H1 (cell line): ENCODE measurements at regions not wholly inside any gene's neighbourhood (a gene's known extent, or its start where the extent isn't known, plus 50 kb on each side); places are given as distances from the start of the nearest gene placed in this dataset.

ENCODE experiments used
- CTCF ChIA-PET: fragments of 300-600 bp; sonication (Branson Sonifier 250); formaldehyde crosslinking; loops from one replicate; lab custom pipeline; 2021; ENCODE audit not compliant: partially characterized antibody; lab: Charles Lee
- POLR2A ChIA-PET: fragments of 300-600 bp; sonication (Branson Sonifier 250); formaldehyde crosslinking; loops from one replicate; lab custom pipeline; 2021; ENCODE audit warnings: inconsistent platforms; ENCODE audit not compliant: partially characterized antibody; lab: Charles Lee
- DNase-seq, 2 experiments: peaks; one replicate each; pipeline versions ENCODE4 v3.0.0 to v3.0.0-alpha.2; 2010 to 2022; ENCODE audit warnings: low spot score in 2 of 2, low read depth in 1 of 2, mixed read lengths in 1 of 2
- FAIRE-seq: peaks from 2 replicates; lab custom pipeline; 2011; peaks lifted over from hg19 to GRCh38; lab: Jason Lieb, UNC
- H2AFZ ChIP-seq: 2 replicates; pipeline ENCODE4 v1.8.1; 2012; ENCODE audit warnings: low read length, inconsistent platforms
- H2AK5ac ChIP-seq: 2 replicates; pipeline ENCODE4 v1.6.1; 2013; ENCODE audit warnings: low read depth, low read length
- H2BK120ac ChIP-seq: replicated peaks from 2 replicates; pipeline ENCODE3; 2013; ENCODE audit warnings: low read depth, low read length, inconsistent platforms
- H2BK12ac ChIP-seq: 2 replicates; pipeline ENCODE4 v1.6.1; 2013; ENCODE audit warnings: low read depth, low read length
- H2BK15ac ChIP-seq: 2 replicates; pipeline ENCODE4 v1.6.1; 2013; ENCODE audit warnings: low read length
- H2BK20ac ChIP-seq: 2 replicates; pipeline ENCODE4 v1.6.1; 2013; ENCODE audit warnings: low read length
- H2BK5ac ChIP-seq: 2 replicates; pipeline ENCODE4 v1.6.1; 2013; ENCODE audit warnings: low read depth, low read length
- H3K14ac ChIP-seq: 2 replicates; pipeline ENCODE4 v1.6.1; 2013; ENCODE audit warnings: inconsistent platforms; ENCODE audit not compliant: insufficient read length
- H3K18ac ChIP-seq: 2 replicates; pipeline ENCODE4 v1.6.1; 2013; ENCODE audit warnings: low read length; ENCODE audit errors: extremely low read depth
- H3K23ac ChIP-seq: 2 replicates; pipeline ENCODE4 v1.6.1; 2013; ENCODE audit warnings: inconsistent platforms; ENCODE audit not compliant: insufficient read length
- H3K23me2 ChIP-seq: 2 replicates; pipeline ENCODE4 v1.6.1; 2013; ENCODE audit warnings: low read depth, low read length
- H3K27ac ChIP-seq: 2 replicates; pipeline ENCODE4 v1.6.1; 2011; ENCODE audit warnings: low read depth, low read length, inconsistent platforms
- H3K27me3 ChIP-seq, 4 experiments: replicated peaks in 1 of 4; 1 replicate in 1 of 4; 2 replicates in 3 of 4; pipeline versions ENCODE4 v1.6.1 to v1.8.1; 2011 to 2013; ENCODE audit warnings: low read length in 3 of 4, mild to moderate bottlenecking in 3 of 4, inconsistent platforms in 2 of 4, mixed read lengths in 2 of 4, moderate library complexity in 1 of 4; ENCODE audit not compliant: control insufficient read depth in 3 of 4, insufficient read depth in 3 of 4; ENCODE audit errors: extremely low read depth in 1 of 4
- H3K36me3 ChIP-seq, 4 experiments: 2 replicates each; pipeline versions ENCODE4 v1.6.1 to v1.8.1; 2011 to 2013; ENCODE audit warnings: mild to moderate bottlenecking in 4 of 4, low read length in 3 of 4, moderate library complexity in 2 of 4, control low read depth in 1 of 4, inconsistent platforms in 1 of 4; ENCODE audit not compliant: insufficient read depth in 4 of 4, control insufficient read depth in 2 of 4
- H3K4ac ChIP-seq: replicated peaks from 2 replicates; pipeline ENCODE3; 2013; ENCODE audit warnings: low read length, low read depth, mixed read lengths, inconsistent platforms; ENCODE audit not compliant: insufficient read length
- H3K4me1 ChIP-seq, 4 experiments: replicated peaks in 1 of 4; 1 replicate in 1 of 4; 2 replicates in 3 of 4; pipeline versions ENCODE4 v1.6.1 to v1.8.1; 2011 to 2013; ENCODE audit warnings: low read length in 3 of 4, inconsistent platforms in 2 of 4, mixed read lengths in 1 of 4; ENCODE audit not compliant: insufficient read depth in 4 of 4, control insufficient read depth in 3 of 4
- H3K4me2 ChIP-seq, 2 experiments: 2 replicates each; pipeline versions ENCODE4 v1.6.1 to v1.8.1; 2011 to 2013; ENCODE audit warnings: low read depth in 2 of 2, low read length in 2 of 2, control low read depth in 1 of 2, inconsistent platforms in 1 of 2, mild to moderate bottlenecking in 1 of 2; ENCODE audit not compliant: insufficient read depth in 1 of 2
- H3K4me3 ChIP-seq, 4 experiments: fragments of 200-600, 300-600 bp in 1 of 4; sonication (generic), shearing (Covaris generic), sonication (Bioruptor Twin) in 1 of 4; 2 replicates each; pipeline versions ENCODE4 v1.5.1 to v1.8.1; 2011 to 2016; ENCODE audit warnings: low read length in 4 of 4, low read depth in 3 of 4, control low read depth in 2 of 4, inconsistent platforms in 2 of 4, mild to moderate bottlenecking in 2 of 4, mixed read lengths in 1 of 4, moderate library complexity in 1 of 4; ENCODE audit not compliant: insufficient read depth in 2 of 4; ENCODE audit errors: extremely low read depth in 1 of 4
- H3K56ac ChIP-seq: replicated peaks from 2 replicates; pipeline ENCODE3; 2013; ENCODE audit warnings: low read depth, mild to moderate bottlenecking, mixed read lengths, low read length, inconsistent platforms; ENCODE audit not compliant: insufficient read length
- H3K79me1 ChIP-seq: 2 replicates; pipeline ENCODE4 v1.6.1; 2013; ENCODE audit warnings: low read depth, low read length, control low read depth
- H3K79me2 ChIP-seq, 2 experiments: 2 replicates each; pipeline versions ENCODE4 v1.6.1 to v1.8.1; 2012 to 2013; ENCODE audit warnings: low read length in 2 of 2, mild to moderate bottlenecking in 2 of 2, inconsistent platforms in 1 of 2; ENCODE audit not compliant: insufficient read depth in 2 of 2, control insufficient read depth in 1 of 2
- H3K9ac ChIP-seq, 4 experiments: replicated peaks in 1 of 4; 1 replicate in 1 of 4; 2 replicates in 3 of 4; pipeline versions ENCODE4 v1.6.1 to v1.8.1; 2011 to 2013; ENCODE audit warnings: low read depth in 3 of 4, low read length in 3 of 4, control low read depth in 2 of 4, mild to moderate bottlenecking in 2 of 4, moderate library complexity in 2 of 4, inconsistent platforms in 1 of 4; ENCODE audit errors: extremely low read depth in 1 of 4
- H3K9me3 ChIP-seq, 2 experiments: 2 replicates each; pipeline versions ENCODE4 v1.6.1 to v1.8.1; 2012 to 2013; ENCODE audit warnings: mild to moderate bottlenecking in 2 of 2, moderate library complexity in 2 of 2, control low read depth in 1 of 2, inconsistent platforms in 1 of 2, low read depth in 1 of 2, low read length in 1 of 2, mixed read lengths in 1 of 2; ENCODE audit not compliant: insufficient read depth in 2 of 2
- H4K20me1 ChIP-seq, 2 experiments: replicated peaks in 1 of 2; 2 replicates each; pipeline versions ENCODE3 to v1.8.1; 2011 to 2013; ENCODE audit warnings: inconsistent platforms in 2 of 2, low read length in 2 of 2, mild to moderate bottlenecking in 1 of 2; ENCODE audit not compliant: insufficient read depth in 2 of 2, control insufficient read depth in 1 of 2
- H4K5ac ChIP-seq: 2 replicates; pipeline ENCODE4 v1.6.1; 2013; ENCODE audit warnings: low read length, low read depth, mixed read lengths, inconsistent platforms; ENCODE audit not compliant: insufficient read length
- H4K8ac ChIP-seq: 2 replicates; pipeline ENCODE4 v1.8.0; 2013; ENCODE audit warnings: mild to moderate bottlenecking, moderate library complexity, low read length, inconsistent platforms; ENCODE audit not compliant: insufficient read depth; ENCODE audit errors: extremely low read depth
- H4K91ac ChIP-seq: replicated peaks from 2 replicates; pipeline ENCODE3; 2013; ENCODE audit warnings: low read length, mixed read lengths, inconsistent platforms; ENCODE audit not compliant: insufficient read length
- ATF3 ChIP-seq: IDR thresholded peaks from 2 replicates; pipeline ENCODE4 v1.6.1; 2011; ENCODE audit warnings: low read depth, mild to moderate bottlenecking, low read length; ENCODE audit not compliant: insufficient read depth
- CBX8 ChIP-seq: fragments of 300-800, 300-1000 bp; sonication (generic); IDR thresholded peaks from 2 replicates; pipeline ENCODE4 v1.7.1; 2016; ENCODE audit warnings: low read depth, low read length, borderline replicate concordance
- GTF2F1 ChIP-seq: IDR thresholded peaks from 2 replicates; pipeline ENCODE4 v1.6.1; 2012; ENCODE audit warnings: low read depth, low read length, improper control_type of control experiment, borderline replicate concordance
- RFX5 ChIP-seq: IDR thresholded peaks from 2 replicates; pipeline ENCODE4 v1.6.1; 2011; ENCODE audit warnings: low read depth, low read length, improper control_type of control experiment, borderline replicate concordance
- RNF2 ChIP-seq: fragments of 200-900, 300-1000 bp; sonication (generic); IDR thresholded peaks from 2 replicates; pipeline ENCODE4 v1.7.1; 2016; ENCODE audit warnings: borderline replicate concordance, low read depth, mild to moderate bottlenecking, antibody characterized with exemption, low read length; ENCODE audit not compliant: poor library complexity, severe bottlenecking; ENCODE audit errors: missing control alignments
- RXRA ChIP-seq: IDR thresholded peaks from 2 replicates; pipeline ENCODE4 v1.6.1; 2011; ENCODE audit warnings: low read depth, mild to moderate bottlenecking, low read length, moderate library complexity; ENCODE audit not compliant: insufficient read depth
- SIX5 ChIP-seq: IDR thresholded peaks from 2 replicates; pipeline ENCODE4 v1.6.1; 2011; ENCODE audit warnings: mild to moderate bottlenecking, low read depth, low read length
- TCF12 ChIP-seq: IDR thresholded peaks from 2 replicates; pipeline ENCODE4 v1.6.1; 2011; ENCODE audit warnings: low read depth, mild to moderate bottlenecking, low read length
- USF2 ChIP-seq: IDR thresholded peaks from 2 replicates; pipeline ENCODE4 v1.6.1; 2011; ENCODE audit warnings: low read length, improper control_type of control experiment
- WGBS, 2 experiments: shearing (Covaris generic) in 1 of 2; methylation state at CpG; one replicate each; pipeline versions ENCODE4 v1.1.6 to v1.1.7; 2013 to 2015; ENCODE audit warnings: low lambda C conversion rate in 2 of 2, mixed read lengths in 2 of 2, inconsistent platforms in 1 of 2, low coverage in 1 of 2, missing lambda C conversion rate in 1 of 2; ENCODE audit not compliant: insufficient replicate concordance in 2 of 2, insufficient coverage in 1 of 2, insufficient read length in 1 of 2; ENCODE audit errors: extremely low coverage in 1 of 2, missing lambda C conversion rate in 1 of 2; 5-methylcytosine and 5-hydroxymethylcytosine counted together

GRCh38 chr10:9848981-9849380, 1168.7 kb upstream of the CELF2 start:
- no peaks in the 10 kb centered on the region for H3K79me2 ChIP-seq
- no peak for FAIRE-seq
- CTCF ChIA-PET: no interaction called here
- no peak for TF ChIP-seq TCF12
- TF ChIP-seq USF2: no peak
- no peak for TF ChIP-seq RNF2
- no peak for TF ChIP-seq RFX5
- no peak for TF ChIP-seq CBX8
- no peak for TF ChIP-seq SIX5
- TF ChIP-seq RXRA: no peak
- TF ChIP-seq GTF2F1: no peak
- no peak for TF ChIP-seq ATF3

More at GRCh38 chr10:9848981-9849380, 1168.7 kb upstream of the CELF2 start:
- H3K36me3 ChIP-seq: no peaks in the 10 kb centered on the region
- no peak overlapping the region for H3K23ac ChIP-seq
- H3K23me2 ChIP-seq: no peaks in the 10 kb centered on the region
- H2AFZ ChIP-seq: no peak overlapping the region
- no peak overlapping the region for H3K9ac ChIP-seq
- no peak overlapping the region for H4K8ac ChIP-seq
- no peak overlapping the region for H4K5ac ChIP-seq
- H2BK120ac ChIP-seq: no peak overlapping the region
- H3K56ac ChIP-seq: no peak overlapping the region
- no peak overlapping the region for H2BK15ac ChIP-seq
- peaks cover 0 to 4% (median 0%) of the 10 kb centered on the region in 4 experiments; a peak in 1 of 7 replicates for H3K4me1 ChIP-seq
- H2BK5ac ChIP-seq: no peak overlapping the region
- H3K4ac ChIP-seq: no peak overlapping the region
- 91% methylated on average over 2 of the region's 2 CpGs; no CpG with 5 or more reads in 1 of the 2 experiments for WGBS, 2 experiments
- H3K27me3 ChIP-seq: no peaks in the 10 kb centered on the region
- no peaks in the 10 kb centered on the region for H4K20me1 ChIP-seq
- H4K91ac ChIP-seq: no peak overlapping the region
- POLR2A ChIA-PET: interaction anchor here (1.2 kb wide), 1 partner anchor 11 kb away, joined by 3 read pairs; no protein-coding TSS in a partner anchor
- H3K79me1 ChIP-seq: no peaks in the 10 kb centered on the region
- H3K27ac ChIP-seq: no peak overlapping the region
- H2BK20ac ChIP-seq: no peak overlapping the region
- H2BK12ac ChIP-seq: no peak overlapping the region
- H3K4me2 ChIP-seq: no peak overlapping the region
- H3K14ac ChIP-seq: no peak overlapping the region
- no peak overlapping the region for H3K4me3 ChIP-seq
- no peak overlapping the region for H2AK5ac ChIP-seq
- peaks cover 0 to 2% of the 10 kb centered on the region in 2 experiments; a peak in 1 of 4 replicates for H3K9me3 ChIP-seq
- no peak for DNase-seq
- H3K18ac ChIP-seq: no peak overlapping the region
